Mesenchymal stem cell (in vitro differentiated cells and primary cell): ENCODE measurements at regions not wholly inside any gene's neighbourhood (a gene's known extent, or its start where the extent isn't known, plus 50 kb on each side); places are given as distances from the start of the nearest gene placed in this dataset.
A peak's percentile ranks its signal among the peaks of the same experiment; 100 is the strongest.

Source experiments
- DNase-seq: peaks from one replicate; pipeline ENCODE4 v3.0.0-alpha.2; 2013
- H2AFZ ChIP-seq: one replicate; pipeline ENCODE4 v1.6.1; 2013; ENCODE audit warnings: low read depth, mild to moderate bottlenecking, control low read depth, inconsistent platforms, low read length, moderate library complexity
- H2AK5ac ChIP-seq: 2 replicates; pipeline ENCODE4 v1.6.1; 2013; ENCODE audit warnings: low read length, moderate library complexity, mild to moderate bottlenecking, inconsistent platforms; ENCODE audit not compliant: severe bottlenecking
- H2BK120ac ChIP-seq: one replicate; pipeline ENCODE4 v1.6.1; 2013; ENCODE audit warnings: low read depth, mild to moderate bottlenecking, inconsistent platforms, low read length, moderate library complexity
- H2BK12ac ChIP-seq, 2 experiments: one replicate each; pipeline ENCODE4 v1.6.1; 2013; ENCODE audit warnings: inconsistent platforms in 2 of 2, low read length in 2 of 2, mild to moderate bottlenecking in 2 of 2, moderate library complexity in 2 of 2, control low read depth in 1 of 2
- H2BK15ac ChIP-seq: one replicate; pipeline ENCODE4 v1.6.1; 2013; ENCODE audit warnings: mild to moderate bottlenecking, low read depth, inconsistent platforms; ENCODE audit not compliant: poor library complexity, severe bottlenecking
- H2BK5ac ChIP-seq: 2 replicates; pipeline ENCODE4 v1.6.1; 2013; ENCODE audit warnings: low read depth, mild to moderate bottlenecking, low read length, control low read depth, inconsistent platforms; ENCODE audit not compliant: poor library complexity, severe bottlenecking
- H3K14ac ChIP-seq, 2 experiments: one replicate each; pipeline ENCODE4 v1.6.1; 2013; ENCODE audit warnings: inconsistent platforms in 2 of 2, low read length in 2 of 2, control low read depth in 1 of 2, mild to moderate bottlenecking in 1 of 2, moderate library complexity in 1 of 2
- H3K18ac ChIP-seq, 2 experiments: one replicate each; pipeline ENCODE4 v1.6.1; 2013; ENCODE audit warnings: inconsistent platforms in 2 of 2, low read length in 2 of 2, control low read depth in 1 of 2, low read depth in 1 of 2, mild to moderate bottlenecking in 1 of 2
- H3K23ac ChIP-seq, 2 experiments: one replicate each; pipeline ENCODE4 v1.6.1; 2013; ENCODE audit warnings: inconsistent platforms in 2 of 2, low read length in 2 of 2, mild to moderate bottlenecking in 2 of 2, moderate library complexity in 2 of 2, control low read depth in 1 of 2
- H3K27ac ChIP-seq: 2 replicates; pipeline ENCODE4 v1.5.1; 2013; ENCODE audit warnings: mild to moderate bottlenecking, moderate library complexity, low read length, control low read depth, inconsistent platforms; ENCODE audit not compliant: poor library complexity, severe bottlenecking
- H3K27me3 ChIP-seq, 2 experiments: 2 replicates each; pipeline versions ENCODE4 v1.6.1 to v1.7.0; 2013; ENCODE audit warnings: low read length in 2 of 2, mild to moderate bottlenecking in 2 of 2, moderate library complexity in 2 of 2, control low read depth in 1 of 2, inconsistent platforms in 1 of 2; ENCODE audit not compliant: control insufficient read depth in 1 of 2, insufficient read depth in 1 of 2
- H3K36me3 ChIP-seq, 2 experiments: 2 replicates each; pipeline versions ENCODE4 v1.6.1 to v1.7.0; 2013; ENCODE audit warnings: low read length in 2 of 2, control low read depth in 1 of 2, inconsistent platforms in 1 of 2, low read depth in 1 of 2, mild to moderate bottlenecking in 1 of 2; ENCODE audit not compliant: insufficient read depth in 2 of 2, control insufficient read depth in 1 of 2
- H3K4ac ChIP-seq, 2 experiments: one replicate each; pipeline ENCODE4 v1.6.1; 2013; ENCODE audit warnings: inconsistent platforms in 2 of 2, low read length in 2 of 2, mild to moderate bottlenecking in 2 of 2, moderate library complexity in 2 of 2, control low read depth in 1 of 2, low read depth in 1 of 2
- H3K4me1 ChIP-seq: 2 replicates; pipeline ENCODE4 v1.6.1; 2013; ENCODE audit warnings: low read depth, low read length, control low read depth; ENCODE audit not compliant: control insufficient read depth, insufficient read depth
- H3K4me2 ChIP-seq: 2 replicates; pipeline ENCODE4 v1.6.1; 2013; ENCODE audit warnings: low read length, mild to moderate bottlenecking, inconsistent platforms; ENCODE audit not compliant: poor library complexity, severe bottlenecking
- H3K4me3 ChIP-seq, 2 experiments: 2 replicates each; pipeline versions ENCODE4 v1.5.1 to v1.7.0; 2013; ENCODE audit warnings: low read length in 2 of 2, mild to moderate bottlenecking in 2 of 2, control low read depth in 1 of 2, low read depth in 1 of 2; ENCODE audit not compliant: insufficient read depth in 1 of 2
- H3K79me1 ChIP-seq: replicated peaks from 2 replicates; pipeline ENCODE4 v1.6.1; 2013; ENCODE audit warnings: mild to moderate bottlenecking, control low read depth, low read length, inconsistent platforms; ENCODE audit not compliant: poor library complexity, severe bottlenecking
- H3K9ac ChIP-seq: 2 replicates; pipeline ENCODE4 v1.7.0; 2013; ENCODE audit warnings: mild to moderate bottlenecking, low read length, moderate library complexity
- H3K9me3 ChIP-seq: 2 replicates; pipeline ENCODE4 v1.7.0; 2013; ENCODE audit warnings: mild to moderate bottlenecking, low read length; ENCODE audit not compliant: control insufficient read depth
- H4K8ac ChIP-seq: one replicate; pipeline ENCODE4 v1.6.1; 2013; ENCODE audit warnings: inconsistent platforms, mild to moderate bottlenecking, low read length, moderate library complexity
- H4K91ac ChIP-seq: one replicate; pipeline ENCODE4 v1.6.1; 2013; ENCODE audit warnings: mild to moderate bottlenecking, low read length, inconsistent platforms
- WGBS: methylation state at CpG from one replicate; pipeline ENCODE4 v1.1.7; 2013; ENCODE audit warnings: mixed read lengths; 5-methylcytosine and 5-hydroxymethylcytosine counted together

DNA sequence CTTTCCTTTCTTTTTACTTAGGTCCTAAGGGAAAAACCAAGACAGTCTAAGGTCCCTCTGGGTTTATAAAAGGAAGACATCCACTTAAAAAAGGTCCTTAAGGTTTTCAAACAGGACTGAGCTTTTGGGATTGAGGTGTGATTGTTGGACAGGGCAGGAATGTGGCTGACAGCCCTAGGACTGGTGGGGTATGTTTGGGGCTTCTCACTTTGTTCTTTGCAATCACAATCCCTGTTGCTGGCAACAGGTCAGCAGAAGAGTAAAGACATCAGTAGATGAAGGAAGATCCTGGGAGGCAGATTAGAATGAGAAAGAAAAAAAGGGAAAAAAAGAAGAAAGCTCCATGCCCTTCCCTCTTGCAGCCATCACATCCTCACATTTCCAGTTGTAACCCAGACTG is 101.4 kb upstream of the TARS1 start:
- Histone ChIP-seq H3K27me3 (no peaks in the 10 kb centered on the region), H3K23ac (no peak overlapping the region), H2BK12ac (no peak overlapping the region), H3K4me3 (no peak overlapping the region), H3K36me3 (no peaks in the 10 kb centered on the region), H3K4ac (no peak overlapping the region), H3K79me1 (no peaks in the 10 kb centered on the region), H2AFZ (no peak overlapping the region), H3K9me3 (no peaks in the 10 kb centered on the region), H3K4me2 (no peak overlapping the region), H3K18ac (no peak overlapping the region), H3K27ac (no peak overlapping the region), H2BK5ac (no peak overlapping the region), H2AK5ac (no peak overlapping the region), H4K91ac (no peak overlapping the region), H3K4me1 (no peaks in the 10 kb centered on the region), H2BK15ac (no peak overlapping the region), H4K8ac (no peak overlapping the region), H2BK120ac (no peak overlapping the region), H3K14ac (no peak overlapping the region), H3K9ac (no peak overlapping the region)
- DNase-seq = no peak

DNA sequence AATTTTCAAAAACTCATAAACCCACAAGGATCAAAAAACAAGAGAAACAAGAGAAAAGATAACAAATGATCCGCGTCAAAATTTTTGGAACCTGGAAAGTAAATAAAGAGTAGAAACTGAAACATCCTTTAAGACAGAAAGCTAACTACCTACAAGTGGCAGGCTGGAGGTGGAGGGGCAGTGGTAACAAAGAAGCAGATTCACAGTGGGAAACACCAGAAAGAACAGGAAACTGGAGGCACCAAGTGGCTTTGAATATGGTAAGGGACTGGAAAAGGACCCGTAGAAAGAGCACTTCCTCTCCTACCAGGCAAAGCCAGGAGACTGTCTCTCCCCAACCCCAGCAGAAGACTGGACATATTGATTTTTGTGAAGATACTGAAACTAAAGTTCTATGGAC is 100.6 kb upstream of the TARS1 start:
- Histone ChIP-seq H4K91ac (no peak overlapping the region), H3K27ac (no peak overlapping the region), H3K27me3 (no peaks in the 10 kb centered on the region), H2BK120ac (no peak overlapping the region), H3K9ac (peak overlapping the region; percentile 35), H3K4me3 (no peak overlapping the region), H3K18ac (peak overlapping the region in 1 of 2 experiments; percentile 22), H4K8ac (no peak overlapping the region), H3K79me1 (no peaks in the 10 kb centered on the region), H3K14ac (no peak overlapping the region), H3K4me2 (no peak overlapping the region), H2AFZ (no peak overlapping the region), H3K23ac (no peak overlapping the region), H3K4ac (no peak overlapping the region), H2AK5ac (no peak overlapping the region), H2BK15ac (no peak overlapping the region), H3K4me1 (no peaks in the 10 kb centered on the region), H2BK5ac (no peak overlapping the region), H3K36me3 (no peaks in the 10 kb centered on the region), H2BK12ac (no peak overlapping the region), H3K9me3 (no peaks in the 10 kb centered on the region)
- no peak for DNase-seq
- no CpG with 5 or more reads among the region's 3 CpGs for WGBS

DNA sequence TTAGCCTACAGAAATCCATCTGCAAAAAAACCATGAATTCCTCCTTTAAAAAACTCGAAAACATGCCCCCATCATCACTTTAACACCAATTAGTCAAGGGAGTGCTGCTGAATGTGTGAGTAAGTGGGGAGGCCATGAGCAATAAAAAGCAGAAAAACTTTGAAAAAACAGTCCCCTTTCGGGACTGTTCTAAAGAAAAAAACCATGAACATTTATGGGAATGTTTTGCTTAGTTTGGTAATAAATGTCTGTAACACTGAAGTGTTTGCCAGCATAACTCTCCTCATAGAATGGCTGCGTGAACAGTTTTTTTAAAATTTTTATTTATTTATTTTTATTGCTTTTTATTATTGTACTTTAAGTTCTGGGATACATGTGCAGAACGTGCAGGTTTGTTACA is 99.4 kb upstream of the TARS1 start:
- no peak for DNase-seq
- Histone ChIP-seq H2BK12ac (no peak overlapping the region), H3K14ac (no peak overlapping the region), H2BK120ac (no peak overlapping the region), H3K36me3 (no peaks in the 10 kb centered on the region), H2AFZ (no peak overlapping the region), H3K4me1 (no peaks in the 10 kb centered on the region), H3K27ac (no peak overlapping the region), H3K18ac (no peak overlapping the region), H3K9ac (peak overlapping the region; percentile 35), H3K23ac (no peak overlapping the region), H3K79me1 (no peaks in the 10 kb centered on the region), H3K4ac (no peak overlapping the region), H3K9me3 (no peaks in the 10 kb centered on the region), H3K4me2 (no peak overlapping the region), H4K8ac (no peak overlapping the region), H2BK5ac (no peak overlapping the region), H4K91ac (no peak overlapping the region), H3K4me3 (no peak overlapping the region), H2AK5ac (no peak overlapping the region), H2BK15ac (no peak overlapping the region), H3K27me3 (no peaks in the 10 kb centered on the region)
- 93% methylated on average over 2 of the region's 4 CpGs for WGBS

DNA sequence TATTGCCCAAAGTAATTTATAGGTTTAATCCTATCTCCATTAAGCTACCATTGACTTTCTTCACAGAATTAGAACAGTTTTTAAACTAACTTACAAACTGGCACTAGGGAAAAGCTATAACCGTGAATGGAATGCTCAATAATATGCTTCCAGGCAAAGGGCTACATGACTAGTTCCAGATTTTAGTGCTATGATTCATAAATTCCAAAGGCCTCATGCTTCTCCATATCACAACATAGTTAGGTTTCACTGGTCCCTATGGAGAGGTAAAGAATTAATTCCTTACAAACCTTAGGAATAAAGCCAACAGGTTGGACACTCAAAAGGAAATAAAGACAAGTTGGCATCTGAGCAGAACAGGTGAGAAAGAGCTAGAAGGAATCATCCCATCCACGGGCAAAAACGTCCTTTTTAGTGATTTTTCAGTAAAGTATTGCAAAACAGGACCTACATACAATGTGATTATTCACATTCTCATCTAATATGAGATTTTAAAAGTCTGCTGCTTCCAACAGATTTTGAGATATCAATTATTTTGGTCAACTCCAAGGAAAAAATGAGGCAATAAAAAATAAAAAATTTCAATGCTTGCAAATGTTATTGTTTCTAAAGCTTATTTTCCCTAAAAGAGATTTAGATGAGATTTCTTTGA is 97.0 kb upstream of the TARS1 start:
- Histone ChIP-seq H4K91ac (no peak overlapping the region), H2BK15ac (no peak overlapping the region), H3K36me3 (no peaks in the 10 kb centered on the region), H3K9ac (peak overlapping the region; percentile 83), H2BK120ac (no peak overlapping the region), H3K27ac (peak overlapping the region; percentile 29), H3K18ac (no peak overlapping the region), H3K14ac (no peak overlapping the region), H3K4me1 (no peaks in the 10 kb centered on the region), H3K79me1 (no peaks in the 10 kb centered on the region), H2BK12ac (no peak overlapping the region), H3K27me3 (no peaks in the 10 kb centered on the region), H2BK5ac (no peak overlapping the region), H4K8ac (no peak overlapping the region), H3K4me3 (no peak overlapping the region), H3K23ac (no peak overlapping the region), H3K9me3 (no peaks in the 10 kb centered on the region), H3K4ac (no peak overlapping the region), H2AK5ac (no peak overlapping the region), H2AFZ (no peak overlapping the region), H3K4me2 (no peak overlapping the region)
- DNase-seq = peak; percentile 52
- WGBS = 0% methylated on average over 1 of the region's 3 CpGs
